HCEC 1CT (cell line): ENCODE measurements at regions not wholly inside any gene's neighbourhood (a gene's known extent, or its start where the extent isn't known, plus 50 kb on each side); places are given as distances from the start of the nearest gene placed in this dataset.

ENCODE experiments used
- DNase-seq: peaks from one replicate; pipeline ENCODE4 v3.0.0-alpha.2; 2017

- no peak for DNase-seq
Observed at GRCh38 chr2:35428548-35428947, 927.0 kb upstream of the CRIM1 start.

- no peak for DNase-seq
Observed at GRCh38 chr2:35421485-35421884, 934.1 kb upstream of the CRIM1 start.

- no peak for DNase-seq
Observed at GRCh38 chr2:35417293-35417692, 938.3 kb upstream of the CRIM1 start.

- DNase-seq = no peak
Observed at GRCh38 chr2:35416391-35417140, 939.0 kb upstream of the CRIM1 start.

GRCh38 chr2:35415942-35416341, 939.6 kb upstream of the CRIM1 start:
- DNase-seq = no peak

- no peak for DNase-seq
Observed at GRCh38 chr2:35415282-35415681, 940.3 kb upstream of the CRIM1 start.

GRCh38 chr2:35410431-35411061, 945.0 kb upstream of the CRIM1 start:
- DNase-seq = peak; percentile 24

- DNase-seq = no peak
Observed at GRCh38 chr2:35409762-35410161, 945.8 kb upstream of the CRIM1 start.

- no peak for DNase-seq
Observed at GRCh38 chr2:35408320-35408719, 947.3 kb upstream of the CRIM1 start.

- no peak for DNase-seq
Observed at GRCh38 chr2:35391736-35392442, 963.7 kb upstream of the CRIM1 start.

GRCh38 chr2:35378791-35379190, 976.8 kb upstream of the CRIM1 start:
- DNase-seq = no peak

- no peak for DNase-seq
Observed at GRCh38 chr2:35374845-35375244, 980.7 kb upstream of the CRIM1 start.

- DNase-seq = peak; percentile 25
Observed at GRCh38 chr2:35365859-35366258, 989.7 kb upstream of the CRIM1 start.

- no peak for DNase-seq
Observed at GRCh38 chr2:35356332-35356731, 999.2 kb upstream of the CRIM1 start.

- DNase-seq = no peak
Observed at GRCh38 chr2:35355056-35355455, 1000.5 kb upstream of the CRIM1 start.

GRCh38 chr2:35347561-35347960, 1008.0 kb upstream of the CRIM1 start:
- no peak for DNase-seq

GRCh38 chr2:35343135-35343534, 1012.4 kb upstream of the CRIM1 start:
- DNase-seq = no peak

GRCh38 chr2:35339211-35339610, 1016.4 kb upstream of the CRIM1 start:
- DNase-seq = no peak

GRCh38 chr2:35337922-35338321, 1017.7 kb upstream of the CRIM1 start:
- no peak for DNase-seq

- no peak for DNase-seq
Observed at GRCh38 chr2:35314049-35314448, 1041.5 kb upstream of the CRIM1 start.

GRCh38 chr2:35301369-35301768, 1054.2 kb upstream of the CRIM1 start:
- DNase-seq = no peak

GRCh38 chr2:35298493-35298892, 1057.1 kb upstream of the CRIM1 start:
- peak; percentile 1 for DNase-seq

- no peak for DNase-seq
Observed at GRCh38 chr2:35297403-35297802, 1058.2 kb upstream of the CRIM1 start.

- no peak for DNase-seq
Observed at GRCh38 chr2:35294636-35295263, 1060.8 kb upstream of the CRIM1 start.
